GM12878 (cell line): ENCODE measurements at regions not wholly inside any gene's neighbourhood (a gene's known extent, or its start where the extent isn't known, plus 50 kb on each side); places are given as distances from the start of the nearest gene placed in this dataset.

Source experiments
- ATF3 ChIP-seq: IDR thresholded peaks from 2 replicates; pipeline ENCODE4 v1.6.1; 2011; ENCODE audit warnings: low read depth, mild to moderate bottlenecking, low read length, moderate library complexity, borderline replicate concordance; ENCODE audit errors: extremely low read depth
- CTCF ChIP-seq, 3 experiments: IDR thresholded peaks in 2 of 3; conservative IDR thresholded peaks in 1 of 3; 2 replicates each; pipeline ENCODE4 v1.5.1; 2011; ENCODE audit warnings: low read depth in 3 of 3, low read length in 3 of 3, mild to moderate bottlenecking in 3 of 3, control low read depth in 2 of 3, moderate library complexity in 2 of 3, inconsistent platforms in 1 of 3, mixed read lengths in 1 of 3; ENCODE audit not compliant: control insufficient read depth in 2 of 3, insufficient read depth in 1 of 3; ENCODE audit errors: extremely low read depth in 1 of 3
- MXI1 ChIP-seq: fragments of 150-350 bp; IDR thresholded peaks from 2 replicates; pipeline ENCODE4 v1.6.1; 2011; ENCODE audit warnings: low read depth, mild to moderate bottlenecking, inconsistent platforms, low read length, improper control_type of control experiment
- NFYA ChIP-seq: IDR thresholded peaks from 2 replicates; pipeline ENCODE4 v1.6.1; 2011; ENCODE audit warnings: low read depth, mild to moderate bottlenecking, low read length, improper control_type of control experiment, borderline replicate concordance
- POLR2AphosphoS5 ChIP-seq: IDR thresholded peaks from 2 replicates; pipeline ENCODE4 v1.6.1; 2011; ENCODE audit warnings: mild to moderate bottlenecking, low read length, inconsistent platforms
- SMAD1 ChIP-seq: fragments of 450-650 bp; IDR thresholded peaks from 2 replicates; pipeline ENCODE4 v1.6.1; 2018; ENCODE audit warnings: mild to moderate bottlenecking, low read depth; ENCODE audit not compliant: partially characterized antibody
- WRNIP1 ChIP-seq: IDR thresholded peaks from 2 replicates; pipeline ENCODE4 v1.6.1; 2011; ENCODE audit warnings: low read depth, low read length, improper control_type of control experiment, borderline replicate concordance

GRCh38 chr11:70577258-70577603, 178.9 kb downstream of the CTTN start:
- TF ChIP-seq WRNIP1 (no peak), CTCF (IDR thresholded peaks at IDR 0.05 in 2 of 3, conservative IDR thresholded peaks at IDR 0.05 in 1 of 3; ENCODE audit: control insufficient read depth in 2 of 3, extremely low read depth in 1 of 3, insufficient read depth in 1 of 3, low read depth in 3 of 3, low read length in 3 of 3) (no peak), SMAD1 (no peak), NFYA (no peak), ATF3 (no peak), MXI1 (no peak), POLR2AphosphoS5 (no peak)
